ENCODE measurements at regions not wholly inside any gene's neighbourhood (a gene's known extent, or its start where the extent isn't known, plus 50 kb on each side); places are given as distances from the start of the nearest gene placed in this dataset.
"Not testable (repeated sequence)": the region's sequence is repeated elsewhere in the genome, so short reads cannot be mapped to it uniquely, and the experiment has no call there.

DNA sequence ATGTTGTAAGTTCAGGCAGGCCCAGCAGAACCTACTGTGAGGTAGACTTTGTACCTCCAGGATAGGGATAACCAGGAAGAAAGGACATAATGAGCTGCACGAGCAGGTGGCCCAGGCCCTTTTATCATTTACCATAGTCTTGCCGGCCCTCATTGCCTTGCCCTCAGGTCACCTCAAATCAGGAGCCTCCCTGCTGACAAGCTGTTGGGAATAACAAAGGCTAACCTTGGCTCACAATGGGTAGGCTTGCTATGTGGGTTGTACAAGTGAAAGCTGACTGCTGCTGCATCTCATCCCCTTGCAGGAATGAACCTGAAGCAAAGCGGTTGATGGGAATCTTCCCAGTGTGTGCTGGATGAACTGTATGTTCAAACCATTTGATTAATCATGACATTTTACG, 159.5 kb upstream of the ACTBL2 start:
- DNase-seq (ENCODE audit: low read depth): no peak
- TF ChIP-seq, protein P1, sequence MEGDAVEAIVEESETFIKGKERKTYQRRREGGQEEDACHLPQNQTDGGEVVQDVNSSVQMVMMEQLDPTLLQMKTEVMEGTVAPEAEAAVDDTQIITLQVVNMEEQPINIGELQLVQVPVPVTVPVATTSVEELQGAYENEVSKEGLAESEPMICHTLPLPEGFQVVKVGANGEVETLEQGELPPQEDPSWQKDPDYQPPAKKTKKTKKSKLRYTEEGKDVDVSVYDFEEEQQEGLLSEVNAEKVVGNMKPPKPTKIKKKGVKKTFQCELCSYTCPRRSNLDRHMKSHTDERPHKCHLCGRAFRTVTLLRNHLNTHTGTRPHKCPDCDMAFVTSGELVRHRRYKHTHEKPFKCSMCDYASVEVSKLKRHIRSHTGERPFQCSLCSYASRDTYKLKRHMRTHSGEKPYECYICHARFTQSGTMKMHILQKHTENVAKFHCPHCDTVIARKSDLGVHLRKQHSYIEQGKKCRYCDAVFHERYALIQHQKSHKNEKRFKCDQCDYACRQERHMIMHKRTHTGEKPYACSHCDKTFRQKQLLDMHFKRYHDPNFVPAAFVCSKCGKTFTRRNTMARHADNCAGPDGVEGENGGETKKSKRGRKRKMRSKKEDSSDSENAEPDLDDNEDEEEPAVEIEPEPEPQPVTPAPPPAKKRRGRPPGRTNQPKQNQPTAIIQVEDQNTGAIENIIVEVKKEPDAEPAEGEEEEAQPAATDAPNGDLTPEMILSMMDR (IDR thresholded peaks at IDR 0.05; ENCODE audit: low read depth, low read length, missing control alignments): no peak
- no peak overlapping the region for H3K4me3 ChIP-seq (ENCODE audit: low read depth, low read length)
- in situ Hi-C loops (cut with HindIII; ENCODE audit: low sequenced_read_pairs): no loop called here

DNA sequence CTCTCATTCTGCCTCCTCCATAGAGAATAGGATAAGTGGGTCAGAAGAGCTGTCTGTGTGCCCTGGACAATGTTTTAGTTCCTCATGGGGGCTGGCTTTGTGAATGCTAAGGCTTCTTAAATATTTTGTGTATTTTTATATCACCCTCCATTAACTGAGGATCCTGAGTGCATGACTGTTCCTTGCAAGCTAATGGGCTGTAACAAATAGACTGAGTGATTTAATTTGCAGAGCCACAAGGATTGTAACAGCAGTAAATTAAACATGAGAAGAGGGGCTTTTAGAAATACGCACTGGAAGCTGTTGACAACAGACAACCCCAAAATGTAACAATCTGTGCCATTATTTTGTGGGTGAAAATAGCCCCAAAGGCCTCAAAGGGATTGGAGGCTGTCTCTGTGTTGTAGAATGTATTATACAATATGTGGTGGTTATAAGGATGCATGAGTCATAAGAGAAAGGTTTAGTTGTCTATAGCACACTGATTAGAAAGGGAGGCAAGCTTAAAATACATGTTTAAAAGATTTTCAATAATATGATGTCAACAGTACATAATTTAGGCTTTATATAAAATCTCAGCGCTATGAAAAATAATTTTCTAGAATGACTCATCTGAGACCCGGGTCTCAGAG, 152.7 kb upstream of the ACTBL2 start:
- TF ChIP-seq, protein P1 (IDR thresholded peaks at IDR 0.05; ENCODE audit: low read depth, low read length, missing control alignments): no peak
- H3K4me3 ChIP-seq (ENCODE audit: low read depth, low read length): no peak overlapping the region
- no peak for DNase-seq (ENCODE audit: low read depth)
- in situ Hi-C loops (cut with HindIII; ENCODE audit: low sequenced_read_pairs): no loop called here

DNA sequence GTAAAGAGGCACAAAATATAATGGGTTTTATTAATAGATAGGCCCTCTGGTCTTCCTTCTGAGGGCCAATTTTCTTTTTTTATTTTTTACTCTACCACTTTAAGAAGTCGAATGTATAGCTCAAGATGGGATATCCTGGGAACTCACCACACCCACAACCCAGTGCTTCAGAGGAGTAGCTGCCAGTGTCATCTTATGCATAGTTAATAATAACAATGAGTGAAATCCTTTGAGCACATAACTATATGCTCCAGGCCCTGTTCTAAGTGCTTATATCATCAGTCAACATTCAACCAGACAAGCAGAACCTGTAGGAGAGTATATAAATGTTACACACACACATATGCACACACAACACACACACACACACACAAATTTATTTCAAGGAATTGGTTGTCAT, 150.3 kb upstream of the ACTBL2 start:
- in situ Hi-C loops (cut with HindIII; ENCODE audit: low sequenced_read_pairs): no loop called here
- TF ChIP-seq, protein P1 (IDR thresholded peaks at IDR 0.05; ENCODE audit: low read depth, low read length, missing control alignments): no peak
- DNase-seq (ENCODE audit: low read depth): no peak
- no peak overlapping the region for H3K4me3 ChIP-seq (ENCODE audit: low read depth, low read length)

DNA sequence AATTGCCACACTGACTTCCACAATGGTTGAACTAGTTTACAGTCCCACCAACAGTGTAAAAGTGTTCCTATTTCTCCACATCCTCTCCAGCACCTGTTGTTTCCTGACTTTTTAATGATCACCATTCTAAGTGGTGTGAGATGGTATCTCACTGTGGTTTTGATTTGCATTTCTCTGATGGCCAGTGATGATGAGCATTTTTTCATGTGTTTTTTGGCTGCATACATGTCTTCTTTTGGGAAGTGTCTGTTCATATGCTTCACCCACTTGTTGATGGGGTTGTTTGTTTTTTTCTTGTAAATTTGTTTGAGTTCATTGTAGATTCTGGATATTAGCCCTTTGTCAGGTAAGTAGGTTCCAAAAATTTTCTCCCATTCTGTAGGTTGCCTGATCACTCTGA, 148.5 kb upstream of the ACTBL2 start:
- H3K4me3 ChIP-seq (ENCODE audit: low read depth, low read length); in situ Hi-C loops (cut with HindIII; ENCODE audit: low sequenced_read_pairs); DNase-seq (ENCODE audit: low read depth): not testable (repeated sequence)

DNA sequence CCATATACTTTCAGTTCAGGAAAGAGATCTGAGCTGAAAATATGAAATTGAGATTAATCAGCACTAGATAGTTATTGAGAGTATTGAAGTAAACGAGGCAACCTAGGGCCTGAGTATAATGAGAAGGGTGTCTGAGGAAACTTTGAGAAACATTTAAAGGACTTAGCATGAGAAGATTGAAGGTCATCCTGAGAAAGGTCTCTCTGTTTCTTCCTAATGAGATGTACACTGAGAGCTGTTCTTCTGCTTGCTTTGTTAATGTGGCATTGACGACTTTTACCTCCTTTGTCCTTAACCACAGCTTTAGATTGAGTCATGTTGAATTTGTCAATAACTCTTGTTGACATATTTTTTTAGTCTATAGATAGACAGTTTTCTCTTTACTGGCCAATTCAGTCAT, 145.1 kb upstream of the ACTBL2 start:
- TF ChIP-seq, protein P1 (IDR thresholded peaks at IDR 0.05; ENCODE audit: low read depth, low read length, missing control alignments): no peak
- in situ Hi-C loops (cut with HindIII; ENCODE audit: low sequenced_read_pairs): no loop called here
- DNase-seq (ENCODE audit: low read depth): no peak
- H3K4me3 ChIP-seq (ENCODE audit: low read depth, low read length): no peak overlapping the region

DNA sequence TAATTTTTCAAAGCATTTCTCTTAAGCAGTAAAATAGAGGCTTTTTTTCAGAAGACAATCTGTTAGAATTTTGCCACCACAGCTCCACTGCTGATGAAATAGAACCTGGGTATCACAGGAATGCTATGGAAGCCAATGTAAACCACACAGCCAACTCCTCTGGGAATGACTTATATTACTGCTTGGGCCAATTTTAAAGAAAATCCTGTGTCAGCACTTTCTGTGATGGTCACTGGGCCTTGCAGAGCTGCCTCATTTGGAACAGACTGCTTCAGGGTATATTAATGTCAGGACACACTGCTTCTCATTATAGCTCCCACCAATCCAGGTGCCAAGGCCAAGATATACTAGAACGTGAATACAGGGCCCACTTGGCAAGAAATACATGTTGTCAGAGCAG, 144.1 kb upstream of the ACTBL2 start:
- in situ Hi-C loops (cut with HindIII; ENCODE audit: low sequenced_read_pairs): no loop called here
- H3K4me3 ChIP-seq (ENCODE audit: low read depth, low read length): no peak overlapping the region
- TF ChIP-seq, protein P1 (IDR thresholded peaks at IDR 0.05; ENCODE audit: low read depth, low read length, missing control alignments): no peak
- no peak for DNase-seq (ENCODE audit: low read depth)

DNA sequence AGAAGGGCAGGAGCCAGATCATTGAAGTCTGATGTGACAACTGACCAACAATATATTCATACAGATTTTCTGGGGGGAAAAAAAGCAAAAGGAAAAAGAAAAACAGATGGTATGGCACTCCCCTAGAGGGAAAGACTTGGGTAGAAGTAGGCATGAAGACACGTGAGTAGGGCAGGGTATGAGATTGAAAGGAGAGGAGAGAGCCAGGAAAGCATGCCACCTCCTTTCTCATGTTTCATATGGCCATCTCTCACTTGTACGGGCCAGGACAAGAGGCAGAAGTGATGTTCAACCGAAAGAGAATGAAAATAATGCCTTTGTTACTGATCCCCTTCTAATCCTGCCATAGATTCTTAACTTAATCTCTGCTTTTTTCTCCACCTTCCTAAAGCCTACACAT, 139.0 kb upstream of the ACTBL2 start:
- H3K4me3 ChIP-seq (ENCODE audit: low read depth, low read length): no peak overlapping the region
- in situ Hi-C loops (cut with HindIII; ENCODE audit: low sequenced_read_pairs): no loop called here
- DNase-seq (ENCODE audit: low read depth): no peak
- TF ChIP-seq, protein P1 (IDR thresholded peaks at IDR 0.05; ENCODE audit: low read depth, low read length, missing control alignments): no peak
